GM06990 (cell line): ENCODE measurements at regions not wholly inside any gene's neighbourhood (a gene's known extent, or its start where the extent isn't known, plus 50 kb on each side); places are given as distances from the start of the nearest gene placed in this dataset.

Source experiments
- DNase-seq: peaks from one replicate; pipeline ENCODE4 v3.0.0-alpha.2; 2011; ENCODE audit not compliant: insufficient read length; ENCODE audit errors: extremely low read depth
- H3K27me3 ChIP-seq: replicated peaks from 2 replicates; pipeline ENCODE4 v1.6.0; 2011; ENCODE audit warnings: low read length; ENCODE audit not compliant: control insufficient read depth, insufficient read depth
- H3K36me3 ChIP-seq: 2 replicates; pipeline ENCODE4 v1.5.1; 2011; ENCODE audit warnings: low read length; ENCODE audit not compliant: control insufficient read depth, insufficient read depth
- H3K4me3 ChIP-seq: replicated peaks from 2 replicates; pipeline ENCODE4 v1.5.1; 2011; ENCODE audit warnings: low read depth, mild to moderate bottlenecking, control low read depth, low read length
- CTCF ChIP-seq: IDR thresholded peaks from 2 replicates; pipeline ENCODE4 v1.5.1; 2011; ENCODE audit warnings: low read length, control low read depth, mild to moderate bottlenecking, inconsistent platforms; ENCODE audit not compliant: insufficient read depth, poor library complexity, severe bottlenecking

- no peak for DNase-seq
- no peak for TF ChIP-seq CTCF
- no peaks in the 10 kb centered on the region for H3K27me3 ChIP-seq
- H3K36me3 ChIP-seq, result no peaks in the 10 kb centered on the region
- no peak overlapping the region for H3K4me3 ChIP-seq
Observed at GRCh38 chr6:8881663-8882062, 446.3 kb upstream of the SLC35B3 start.

GRCh38 chr6:8879334-8879733 is 444.0 kb upstream of the SLC35B3 start:
- no peak overlapping the region for H3K4me3 ChIP-seq
- no peak for TF ChIP-seq CTCF
- no peak for DNase-seq
- H3K36me3 ChIP-seq, result no peaks in the 10 kb centered on the region
- no peaks in the 10 kb centered on the region for H3K27me3 ChIP-seq

GRCh38 chr6:8875986-8876385 is 440.6 kb upstream of the SLC35B3 start:
- Histone ChIP-seq H3K27me3 (no peaks in the 10 kb centered on the region), H3K36me3 (no peaks in the 10 kb centered on the region), H3K4me3 (no peak overlapping the region)
- TF ChIP-seq CTCF, result no peak
- no peak for DNase-seq

- H3K36me3 ChIP-seq, result no peaks in the 10 kb centered on the region
- no peak overlapping the region for H3K4me3 ChIP-seq
- no peaks in the 10 kb centered on the region for H3K27me3 ChIP-seq
- no peak for TF ChIP-seq CTCF
- no peak for DNase-seq
Observed at GRCh38 chr6:8872589-8872988, 437.2 kb upstream of the SLC35B3 start.

GRCh38 chr6:8865451-8865850 is 430.1 kb upstream of the SLC35B3 start:
- no peak overlapping the region for H3K4me3 ChIP-seq
- H3K36me3 ChIP-seq, result no peaks in the 10 kb centered on the region
- no peak for TF ChIP-seq CTCF
- DNase-seq, result no peak
- no peaks in the 10 kb centered on the region for H3K27me3 ChIP-seq

GRCh38 chr6:8860671-8861070 is 425.3 kb upstream of the SLC35B3 start:
- Histone ChIP-seq H3K4me3 (no peak overlapping the region), H3K36me3 (no peaks in the 10 kb centered on the region), H3K27me3 (no peaks in the 10 kb centered on the region)
- TF ChIP-seq CTCF, result no peak
- DNase-seq, result no peak
